ENCODE measurements at regions not wholly inside any gene's neighbourhood (a gene's known extent, or its start where the extent isn't known, plus 50 kb on each side); places are given as distances from the start of the nearest gene placed in this dataset.
A peak's percentile ranks its signal among the peaks of the same experiment; 100 is the strongest.
"Not testable (repeated sequence)": the region's sequence is repeated elsewhere in the genome, so short reads cannot be mapped to it uniquely, and the experiment has no call there.

DNA sequence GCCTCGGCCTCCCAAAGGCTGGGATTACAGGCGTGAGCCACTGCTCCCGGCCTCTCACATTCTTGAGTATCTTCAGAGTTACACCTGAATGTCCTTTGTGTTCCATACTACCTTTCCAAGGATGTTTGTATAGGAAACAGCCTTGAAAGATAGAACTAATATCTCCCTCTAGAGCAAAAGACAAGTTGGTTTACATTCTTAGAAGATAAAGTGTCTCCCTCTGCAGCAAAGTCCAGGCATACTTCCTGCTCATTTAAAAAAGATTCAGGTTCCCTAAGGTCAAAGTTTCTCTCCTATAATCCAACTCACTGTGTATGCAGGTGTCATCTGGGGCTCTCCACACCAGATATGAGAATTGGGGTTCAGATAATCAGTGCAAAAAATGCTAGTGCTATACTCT lies 224.4 kb downstream of the TPBG start:
- DNase-seq = no peak

DNA sequence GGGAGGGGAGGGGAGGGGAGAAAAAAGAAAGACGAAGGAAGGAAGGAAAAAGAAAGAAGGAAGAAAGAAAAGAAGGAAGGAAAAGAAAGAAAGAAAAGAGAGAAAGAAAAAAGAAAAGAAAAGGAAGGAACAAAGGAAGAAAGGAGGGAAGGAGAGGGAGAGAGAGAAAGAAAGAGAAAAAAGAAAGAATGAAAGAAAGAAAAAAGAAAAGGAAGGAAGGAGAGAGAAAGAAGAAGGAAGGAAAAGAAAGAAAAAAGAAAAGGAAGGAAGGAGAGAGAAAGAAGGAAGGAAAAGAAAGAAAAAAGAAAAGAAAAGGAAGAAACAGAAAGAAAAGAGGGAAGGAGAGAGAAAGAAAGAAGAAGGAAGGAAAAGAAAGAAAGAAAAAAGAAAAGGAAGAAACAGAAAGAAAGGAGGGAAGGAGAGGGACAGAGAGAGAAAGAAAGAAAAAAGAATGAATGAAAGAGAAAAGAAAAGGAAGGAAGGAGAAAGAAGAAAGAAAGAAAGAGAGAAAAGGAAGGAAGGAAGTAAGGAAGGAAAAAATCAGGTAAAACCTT lies 225.3 kb downstream of the TPBG start:
- no peak for DNase-seq

DNA sequence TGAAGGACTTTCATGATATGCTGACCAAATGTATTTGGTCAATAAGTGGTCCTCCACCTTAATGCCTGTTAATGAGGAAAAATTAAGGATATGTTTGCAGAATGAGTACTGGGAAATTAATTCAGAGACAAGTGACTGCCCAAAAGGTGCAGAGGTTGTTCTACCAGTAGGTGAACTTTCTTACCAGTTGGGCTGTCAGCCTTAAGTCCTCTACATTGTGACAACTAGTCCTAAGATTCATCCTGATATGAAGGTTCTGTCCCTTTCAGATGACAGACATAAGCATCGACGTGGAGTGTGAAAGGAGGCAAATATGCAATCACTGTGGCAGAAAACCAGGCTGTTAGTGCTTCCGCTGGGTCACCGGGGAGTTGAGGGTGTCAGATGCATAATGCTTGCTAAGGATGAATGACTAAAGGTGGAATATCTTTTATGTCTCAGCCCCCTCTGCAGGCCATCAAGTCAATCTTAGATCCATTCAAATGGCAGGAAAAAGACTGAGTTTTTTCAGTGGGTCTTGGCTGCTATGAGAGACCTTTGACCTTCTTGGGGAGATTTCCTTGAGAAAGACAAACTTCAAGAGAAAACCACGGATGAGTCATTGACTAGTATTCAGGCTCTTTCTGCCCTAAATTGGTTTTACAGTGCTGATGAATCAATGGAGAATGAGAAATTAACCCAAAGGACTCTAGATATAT lies 226.0 kb downstream of the TPBG start:
- DNase-seq = no peak

DNA sequence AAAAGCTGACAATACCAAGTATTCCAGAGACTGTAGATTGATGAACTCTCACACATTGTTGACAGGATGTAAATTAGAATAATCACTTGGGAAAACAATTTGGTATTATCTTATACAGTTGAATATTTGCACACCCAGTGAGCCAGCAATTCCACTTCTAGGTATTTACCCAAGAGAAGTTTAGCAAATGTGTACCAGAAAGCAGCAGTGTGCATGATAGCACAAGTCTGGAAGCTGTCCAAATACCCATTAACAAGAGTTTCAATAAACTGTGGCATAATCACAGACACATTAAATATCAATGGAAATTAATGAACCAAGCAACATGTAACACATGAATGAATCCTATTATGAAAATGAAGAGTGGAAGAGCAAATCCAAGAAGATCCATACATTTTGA lies 233.6 kb downstream of the TPBG start:
- no peak for DNase-seq

DNA sequence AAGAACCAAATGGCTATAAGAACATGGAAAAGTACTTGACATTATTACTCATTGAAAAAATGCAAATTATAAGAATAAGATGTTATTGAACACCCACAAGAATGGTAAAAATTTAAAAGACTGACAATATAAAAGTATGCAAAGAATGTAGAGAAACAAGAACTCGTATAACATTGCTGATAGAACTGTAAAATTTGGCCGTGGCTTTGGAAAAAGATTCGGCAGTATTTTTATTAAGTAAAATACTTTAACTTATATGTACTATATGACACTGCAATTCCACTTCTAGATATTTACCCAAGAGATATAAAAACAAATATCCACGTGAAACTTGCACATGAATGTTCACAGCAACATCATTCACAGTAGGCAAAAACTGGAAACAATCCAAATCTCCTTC lies 239.2 kb downstream of the TPBG start:
- DNase-seq = no peak

DNA sequence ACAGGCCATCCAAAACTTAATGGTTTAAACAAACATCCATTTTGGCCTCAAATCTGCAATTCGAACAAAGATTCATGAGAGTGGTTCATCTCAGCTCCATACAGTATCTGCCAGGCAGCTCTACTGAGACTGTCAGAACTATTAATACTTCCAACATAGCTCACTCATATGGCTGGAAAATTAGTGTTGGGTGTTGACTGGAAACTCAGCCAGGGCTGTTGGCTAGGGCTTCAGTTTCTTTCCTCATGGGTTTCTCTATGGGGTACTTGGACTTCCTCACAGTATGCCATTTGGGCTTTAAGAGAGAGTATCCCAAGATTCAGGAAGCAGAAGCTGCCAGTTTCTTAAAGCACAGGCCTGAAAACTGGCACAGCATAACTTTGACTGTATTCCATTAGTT lies 240.3 kb downstream of the TPBG start:
- no peak for DNase-seq

DNA sequence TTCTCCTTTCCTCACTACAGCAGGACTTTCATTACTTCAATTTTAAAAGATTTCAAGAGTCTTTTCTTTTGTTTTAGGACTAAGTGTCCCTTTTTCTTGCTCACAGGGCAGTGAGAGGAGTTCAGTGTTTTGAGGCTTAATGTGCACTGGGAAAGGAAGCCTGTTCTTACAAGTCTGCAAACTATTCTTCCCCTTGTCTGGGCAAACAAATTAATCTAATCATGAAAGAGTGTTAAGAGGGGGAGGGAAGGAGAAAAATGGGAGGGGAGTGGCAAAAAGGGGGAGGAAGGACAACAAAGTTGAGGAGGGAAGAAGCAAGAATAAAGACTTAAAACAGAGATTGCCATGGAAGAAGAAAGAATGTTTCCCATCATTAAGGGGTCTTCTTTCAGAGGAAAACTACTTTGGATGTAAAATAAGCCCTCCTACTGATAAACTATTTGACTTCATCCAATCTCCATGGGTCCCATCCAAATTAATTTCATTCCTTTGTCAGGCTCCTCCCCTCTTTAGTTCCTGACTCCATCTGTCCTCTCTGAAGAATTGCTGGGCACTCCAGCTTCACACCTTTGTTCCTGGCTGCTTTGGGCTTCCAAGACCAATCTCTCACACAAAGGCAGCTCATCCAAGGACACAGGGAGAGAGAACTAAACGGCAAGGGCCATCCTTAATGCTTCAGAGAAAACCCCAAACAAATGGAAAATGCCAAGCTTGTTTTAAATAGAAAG lies 244.5 kb downstream of the TPBG start:
- DNase-seq = no peak

DNA sequence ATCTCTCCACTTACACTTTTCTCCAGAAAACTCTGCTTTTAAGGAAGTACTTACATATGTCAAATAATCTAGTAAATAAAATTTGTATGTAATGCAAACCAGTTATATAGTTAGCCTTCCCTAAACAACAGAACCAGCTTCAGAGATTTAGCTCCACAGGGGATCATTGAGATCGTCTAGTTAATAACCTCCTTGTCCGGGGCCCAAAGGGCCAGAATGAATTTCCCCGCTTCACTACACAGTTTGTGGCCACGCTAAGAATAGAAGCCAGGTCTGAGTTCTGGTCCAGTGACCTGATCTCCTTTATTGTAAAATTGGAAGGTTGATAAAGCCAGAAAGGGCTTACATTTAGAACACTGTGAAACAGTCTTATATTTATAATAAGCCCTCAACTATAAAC lies 245.2 kb downstream of the TPBG start:
- DNase-seq = no peak

DNA sequence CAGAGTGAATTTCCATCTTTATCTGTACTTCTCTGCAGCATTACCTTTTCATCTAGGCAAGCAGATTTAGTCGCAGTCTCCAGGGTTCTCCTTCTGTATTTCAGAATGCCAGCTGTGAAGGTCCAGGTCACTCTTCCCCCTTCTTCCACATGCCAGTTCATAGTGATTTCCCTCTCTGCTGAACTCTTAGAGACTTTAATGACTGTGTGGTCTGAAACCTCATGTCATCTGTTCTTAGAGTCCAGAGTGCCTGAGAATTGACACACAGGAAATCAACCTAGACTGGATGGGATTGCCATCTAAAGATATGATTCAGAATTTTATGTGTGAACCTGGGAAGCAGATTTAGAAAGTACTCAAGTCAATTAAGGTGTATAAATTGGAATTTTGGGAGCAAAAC lies 248.1 kb downstream of the TPBG start:
- DNase-seq = no peak

DNA sequence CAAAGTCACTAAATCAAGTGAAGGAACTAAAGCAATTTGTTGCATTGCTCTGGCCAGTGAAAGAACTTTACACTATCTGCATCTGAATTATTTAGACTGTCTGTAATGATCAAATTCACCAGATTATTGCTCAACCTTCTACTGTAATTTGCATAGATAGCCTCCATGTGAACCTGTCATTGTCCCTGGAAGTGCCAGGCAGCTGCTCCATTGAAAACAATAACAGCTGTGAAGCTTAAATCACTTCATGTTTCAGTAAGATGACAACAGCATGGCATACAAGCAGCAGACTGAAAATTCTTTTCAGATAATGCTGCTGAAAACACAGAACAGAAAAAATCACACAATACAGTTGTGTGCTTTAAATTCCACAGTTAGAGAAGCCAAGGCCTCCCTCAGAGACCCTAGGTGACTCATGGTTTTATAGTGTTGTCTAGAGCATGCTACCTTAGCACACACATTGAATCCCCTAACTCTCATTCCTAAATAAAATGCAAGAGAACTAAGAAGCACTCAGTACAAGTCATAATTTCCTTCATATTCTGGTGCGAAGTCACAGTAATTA lies 248.9 kb downstream of the TPBG start:
- no peak for DNase-seq

DNA sequence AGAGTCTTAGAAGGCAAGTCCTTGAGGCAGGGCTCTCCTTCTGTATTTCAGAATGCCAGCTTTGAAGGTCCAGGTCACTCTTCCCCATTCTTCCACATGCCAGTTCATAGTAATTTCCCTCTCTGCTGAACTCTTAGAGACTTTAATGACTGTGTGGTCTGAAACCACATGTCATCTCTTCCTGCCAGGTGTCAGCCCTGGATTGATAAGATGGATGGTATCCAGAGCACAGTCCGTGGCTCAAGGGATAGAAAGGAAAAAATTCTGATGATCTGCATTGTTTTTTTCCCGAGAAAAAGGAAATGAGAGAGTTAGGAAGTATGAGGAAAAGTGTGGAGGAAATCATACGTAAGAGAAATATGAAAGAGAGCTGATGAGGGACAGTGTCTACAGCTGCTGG lies 250.9 kb downstream of the TPBG start:
- DNase-seq = peak; percentile 2

DNA sequence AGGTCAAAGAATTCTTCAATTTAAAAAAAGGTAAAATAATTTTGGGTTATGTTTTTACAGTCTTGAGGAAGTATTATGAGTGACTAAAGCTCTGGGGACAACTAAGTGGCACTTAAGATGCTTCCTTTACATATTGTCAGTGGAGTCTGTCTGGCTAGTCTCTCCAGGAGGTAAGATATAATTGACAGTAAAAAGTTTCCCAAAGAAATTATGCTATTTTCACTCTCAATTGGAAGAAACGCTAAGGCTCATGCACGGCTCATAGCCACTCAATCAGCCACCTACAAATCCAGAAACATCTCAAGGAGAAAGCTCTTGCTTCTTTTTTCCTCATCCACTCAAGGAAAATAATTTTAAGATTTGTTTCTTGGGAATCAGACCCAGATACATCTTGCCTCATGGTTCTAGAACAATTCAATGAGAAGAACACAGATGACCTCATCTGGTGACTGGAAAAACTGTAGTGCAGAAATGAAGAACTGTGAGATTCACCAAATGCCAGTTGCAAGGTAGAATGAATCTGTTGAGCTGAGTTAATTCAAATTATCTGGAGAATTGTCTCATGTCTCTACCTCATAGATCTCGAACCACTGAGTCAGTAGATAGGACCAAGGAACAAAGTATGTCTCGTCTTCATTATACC lies 252.9 kb downstream of the TPBG start:
- no peak for DNase-seq

DNA sequence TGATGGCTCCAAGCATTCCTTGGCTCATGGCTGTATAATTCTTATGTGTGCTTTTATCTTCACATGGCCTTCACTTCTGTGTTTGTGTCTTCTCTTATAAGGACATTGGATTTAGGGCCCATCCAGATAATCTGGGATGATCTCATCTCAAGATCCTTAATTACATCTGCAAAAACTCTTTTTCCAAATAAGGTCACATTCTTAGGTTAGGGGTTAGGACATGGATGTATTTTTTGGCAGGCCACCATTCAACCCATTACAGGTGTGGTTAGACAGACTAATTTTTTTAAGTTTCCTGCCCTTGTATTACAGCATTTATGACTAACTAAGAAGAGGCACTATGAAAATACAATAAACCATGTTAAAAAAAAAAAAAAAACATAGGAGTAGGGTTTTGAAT lies 254.0 kb downstream of the TPBG start:
- DNase-seq = no peak

DNA sequence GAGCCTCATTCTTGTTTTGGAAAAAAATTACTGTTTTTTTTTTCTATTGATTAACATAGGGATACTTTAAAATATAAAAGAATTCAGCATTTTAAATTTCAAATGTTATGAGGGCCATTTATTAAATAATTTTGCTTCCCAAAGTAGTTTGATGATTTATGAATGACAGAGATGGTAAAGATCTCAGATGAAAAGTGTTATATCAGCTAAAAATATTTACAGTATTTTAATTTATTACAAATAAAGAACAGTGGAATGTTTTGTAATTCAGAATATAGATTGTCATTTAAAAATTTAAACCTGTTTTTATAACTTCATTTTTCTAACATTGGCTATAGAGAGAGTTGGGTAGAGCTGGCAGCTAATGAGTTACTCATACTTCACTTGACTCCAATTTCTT lies 256.0 kb downstream of the TPBG start:
- no peak for DNase-seq

DNA sequence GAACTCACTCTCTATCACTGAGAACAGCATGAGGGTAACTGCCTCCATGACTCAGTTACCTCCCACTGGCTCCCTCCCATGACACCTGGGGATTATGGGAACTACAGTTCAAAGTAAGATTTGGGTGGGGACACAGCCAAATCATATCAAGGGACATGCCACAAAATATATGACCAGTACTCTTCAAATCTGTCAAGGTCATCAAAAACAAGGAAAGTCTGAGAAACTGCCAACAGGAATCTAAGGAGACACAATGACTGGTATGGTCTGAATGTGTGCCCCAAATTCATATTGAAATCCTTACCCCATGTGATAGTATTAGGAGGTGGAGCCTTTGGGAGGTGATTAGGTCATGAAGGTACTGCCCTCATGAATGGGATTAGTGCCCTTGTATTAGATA lies 258.8 kb downstream of the TPBG start:
- no peak for DNase-seq

DNA sequence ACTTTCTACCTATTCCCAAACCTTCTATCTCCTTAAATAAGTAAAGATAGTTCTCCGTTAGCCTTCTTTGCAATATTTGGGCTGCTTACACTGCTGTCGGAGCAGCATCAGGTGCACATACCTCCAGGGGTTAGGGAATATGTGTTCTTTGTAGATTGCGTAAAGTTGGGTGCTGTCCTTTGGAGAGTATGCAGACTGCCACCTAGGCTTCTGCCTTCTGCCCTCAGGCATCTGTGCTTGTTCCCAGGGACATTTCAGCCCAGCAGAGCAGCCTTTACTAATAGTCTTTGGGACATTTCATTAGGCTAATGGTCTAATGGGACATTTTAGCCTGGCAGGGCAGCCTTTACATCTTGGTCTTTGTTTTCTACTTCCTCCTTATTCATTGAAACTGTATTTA lies 260.6 kb downstream of the TPBG start:
- no peak for DNase-seq

DNA sequence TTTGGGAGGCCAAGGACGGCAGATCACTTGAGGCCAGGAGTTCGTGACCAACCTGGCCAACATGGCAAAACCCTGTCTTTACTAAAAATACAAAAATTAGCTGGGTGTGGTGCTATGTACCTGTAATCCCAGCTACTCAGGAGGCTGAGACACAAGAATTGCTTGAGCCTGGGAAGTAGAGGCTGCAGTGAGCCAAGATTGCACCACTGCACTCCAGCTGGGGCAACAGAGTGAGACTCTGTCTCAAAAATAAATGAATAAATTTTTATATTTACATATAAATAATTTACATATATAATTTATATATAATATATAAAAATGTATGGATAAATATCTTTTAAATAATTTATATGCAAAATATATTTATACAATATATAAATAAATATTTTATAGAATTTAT lies 263.3 kb downstream of the TPBG start:
- DNase-seq = not testable (repeated sequence)

DNA sequence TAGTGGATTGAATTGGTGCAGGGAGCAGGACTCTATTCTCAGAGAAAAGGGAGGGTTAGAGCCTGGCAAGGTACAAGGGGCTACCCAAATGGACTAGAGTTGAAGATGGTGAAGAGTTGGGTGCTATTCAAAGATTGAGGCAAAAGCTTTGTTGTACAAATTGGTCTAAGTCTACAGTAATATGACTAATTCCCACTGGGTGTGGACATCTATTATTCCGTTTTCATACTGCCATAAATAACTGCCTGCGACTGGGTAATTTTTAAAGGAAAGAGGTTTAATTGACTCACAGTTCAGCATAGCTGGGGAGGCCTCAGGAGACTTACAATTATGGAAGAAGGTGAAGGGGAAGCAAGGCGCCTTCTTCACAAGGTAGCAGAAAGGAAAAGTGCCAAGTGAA lies 266.3 kb downstream of the TPBG start:
- no peak for DNase-seq

DNA sequence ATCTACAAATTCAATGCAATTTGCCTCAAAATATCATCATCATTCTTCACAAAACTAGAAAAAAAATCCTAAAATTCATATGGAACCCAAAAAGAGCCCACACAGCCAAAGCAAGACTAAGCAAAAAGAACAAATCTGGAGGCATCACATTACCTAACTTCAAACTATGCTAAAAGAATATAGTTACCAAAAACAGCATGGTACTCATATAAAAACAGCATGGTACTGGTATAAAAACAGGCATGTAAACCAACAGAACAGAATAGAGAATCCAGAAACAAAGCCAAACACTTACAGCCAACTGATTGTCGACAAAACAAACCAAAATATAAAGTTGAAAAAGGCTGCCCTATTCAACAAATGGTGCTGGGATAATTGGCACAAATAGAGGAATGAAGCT lies 278.1 kb downstream of the TPBG start:
- DNase-seq = no peak

DNA sequence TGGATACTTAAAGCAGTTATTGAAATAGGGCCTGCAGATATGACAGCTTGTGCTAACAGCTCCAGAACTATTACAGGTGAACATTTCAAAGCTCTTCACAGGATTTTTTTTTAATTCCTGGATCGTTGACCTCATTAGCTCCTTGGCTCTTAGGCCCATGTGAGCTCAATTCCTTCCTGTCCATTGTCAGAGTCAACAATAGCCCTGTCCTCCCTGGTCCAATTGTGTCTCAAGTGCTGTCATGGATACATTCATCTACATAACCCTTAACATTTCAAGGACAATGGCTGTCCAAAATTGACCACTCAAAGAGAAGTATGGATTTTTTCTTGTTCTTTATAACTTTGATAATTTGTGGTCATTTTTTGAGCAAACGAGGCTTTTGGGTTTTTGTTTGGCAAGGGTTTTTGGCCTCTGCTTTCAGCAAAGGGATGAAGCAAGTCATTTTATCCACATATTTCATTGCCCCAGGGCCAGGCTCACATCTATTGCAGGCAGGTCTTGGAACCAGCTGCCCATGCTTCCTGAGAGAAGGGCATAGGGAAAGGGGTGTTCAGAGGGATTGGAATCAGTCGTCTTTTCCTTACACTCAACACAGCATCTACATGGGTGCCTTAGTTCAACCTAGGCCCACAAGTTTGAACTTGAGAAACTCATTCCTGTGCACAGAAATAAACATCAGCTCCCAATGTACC lies 282.1 kb downstream of the TPBG start:
- DNase-seq = no peak

DNA sequence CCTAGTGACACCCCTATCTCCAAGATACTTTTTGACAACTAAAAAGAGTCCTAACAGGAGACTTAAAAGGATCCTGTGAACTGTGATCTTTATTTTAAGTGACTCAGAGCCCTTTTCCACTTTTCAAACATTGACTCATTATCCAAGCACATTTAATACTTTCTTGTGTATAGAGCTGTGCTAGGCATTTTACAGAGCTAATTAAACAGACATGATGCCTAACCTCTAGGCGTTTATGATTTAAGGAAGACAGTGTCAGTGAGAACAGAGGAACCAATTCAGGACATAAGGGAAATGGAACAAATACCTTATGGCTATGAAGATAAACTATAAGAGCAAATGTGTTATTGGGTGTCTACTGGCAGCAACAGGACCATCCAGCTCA lies 282.6 kb downstream of the TPBG start:
- DNase-seq = no peak

DNA sequence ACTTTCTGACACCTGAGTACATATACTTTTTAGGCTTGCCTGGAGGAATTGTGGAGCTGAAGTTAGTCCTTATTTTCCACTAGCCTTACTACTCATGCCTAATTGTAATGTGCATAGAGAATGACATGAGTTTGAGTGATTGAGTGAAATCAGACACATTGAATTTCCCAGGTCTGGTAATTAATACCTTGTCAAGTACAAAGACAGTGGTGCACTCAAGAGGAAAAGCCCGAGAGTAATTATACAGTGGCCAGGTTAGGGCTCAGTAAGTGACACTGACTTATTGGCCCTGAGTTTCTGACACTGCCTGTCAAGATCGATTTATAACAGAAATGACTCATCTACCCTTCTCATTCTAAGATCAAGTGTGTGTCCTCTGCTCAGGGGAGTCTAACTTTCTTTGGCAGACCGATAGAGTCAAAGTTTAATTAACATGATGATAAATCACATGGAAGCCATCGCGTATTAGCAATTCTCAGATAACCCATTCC lies 288.3 kb downstream of the TPBG start:
- no peak for DNase-seq

DNA sequence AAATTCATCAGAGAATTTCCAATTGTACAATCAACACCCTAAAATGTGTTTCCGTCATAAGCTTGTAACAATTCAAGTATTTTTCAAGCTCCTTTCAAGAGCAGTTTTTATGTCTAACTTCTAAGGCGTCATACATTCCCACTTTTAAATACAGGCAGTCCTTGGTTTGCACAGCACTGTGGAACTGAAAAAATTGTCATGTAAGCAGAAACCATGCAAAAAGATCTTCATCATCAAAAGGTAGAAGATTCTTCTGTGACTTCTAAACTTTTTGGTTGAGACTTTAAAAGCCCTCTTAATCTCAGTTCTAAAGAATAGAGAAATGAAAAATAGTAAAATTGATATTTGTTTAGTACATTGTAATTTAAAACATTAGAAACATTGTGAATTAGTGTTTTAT lies 315.6 kb downstream of the TPBG start:
- DNase-seq = no peak

Data from hematopoietic multipotent progenitor cell treated with erythropoietin and hydrocortisone succinate and interleukin-3 and kit ligand, for 6 days (in vitro differentiated cells).